ENCODE measurements at regions not wholly inside any gene's neighbourhood (a gene's known extent, or its start where the extent isn't known, plus 50 kb on each side); places are given as distances from the start of the nearest gene placed in this dataset.

DNA sequence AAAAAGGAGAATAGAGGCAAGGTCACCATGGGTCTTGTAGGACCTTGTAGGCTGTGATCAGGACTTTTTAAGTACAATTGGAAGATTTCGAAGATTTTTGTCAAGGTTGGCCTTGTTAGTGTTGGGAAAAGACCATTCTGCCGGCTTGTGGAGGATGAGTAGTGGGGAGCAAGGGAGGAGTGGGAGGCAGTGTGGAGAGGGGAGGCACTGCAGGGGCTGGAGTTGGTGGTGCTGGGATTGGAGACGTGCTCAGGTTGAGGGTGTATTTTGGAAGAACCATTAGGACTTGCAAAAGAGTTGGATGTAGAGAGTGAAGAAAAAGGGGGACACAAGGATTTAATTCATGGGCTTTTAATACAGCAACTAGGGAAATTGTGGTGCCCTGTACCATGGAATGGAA lies 397.1 kb downstream of the TSN start:
- TF ChIP-seq, protein P1, sequence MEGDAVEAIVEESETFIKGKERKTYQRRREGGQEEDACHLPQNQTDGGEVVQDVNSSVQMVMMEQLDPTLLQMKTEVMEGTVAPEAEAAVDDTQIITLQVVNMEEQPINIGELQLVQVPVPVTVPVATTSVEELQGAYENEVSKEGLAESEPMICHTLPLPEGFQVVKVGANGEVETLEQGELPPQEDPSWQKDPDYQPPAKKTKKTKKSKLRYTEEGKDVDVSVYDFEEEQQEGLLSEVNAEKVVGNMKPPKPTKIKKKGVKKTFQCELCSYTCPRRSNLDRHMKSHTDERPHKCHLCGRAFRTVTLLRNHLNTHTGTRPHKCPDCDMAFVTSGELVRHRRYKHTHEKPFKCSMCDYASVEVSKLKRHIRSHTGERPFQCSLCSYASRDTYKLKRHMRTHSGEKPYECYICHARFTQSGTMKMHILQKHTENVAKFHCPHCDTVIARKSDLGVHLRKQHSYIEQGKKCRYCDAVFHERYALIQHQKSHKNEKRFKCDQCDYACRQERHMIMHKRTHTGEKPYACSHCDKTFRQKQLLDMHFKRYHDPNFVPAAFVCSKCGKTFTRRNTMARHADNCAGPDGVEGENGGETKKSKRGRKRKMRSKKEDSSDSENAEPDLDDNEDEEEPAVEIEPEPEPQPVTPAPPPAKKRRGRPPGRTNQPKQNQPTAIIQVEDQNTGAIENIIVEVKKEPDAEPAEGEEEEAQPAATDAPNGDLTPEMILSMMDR (IDR thresholded peaks at IDR 0.05), result no peak
- TF ChIP-seq POLR2A (IDR thresholded peaks at IDR 0.05) (no peak), EP300 (IDR thresholded peaks at IDR 0.05) (no peak), POLR2AphosphoS5 (IDR thresholded peaks at IDR 0.05) (no peak)
